ENCODE measurements at regions not wholly inside any gene's neighbourhood (a gene's known extent, or its start where the extent isn't known, plus 50 kb on each side); places are given as distances from the start of the nearest gene placed in this dataset.

DNA sequence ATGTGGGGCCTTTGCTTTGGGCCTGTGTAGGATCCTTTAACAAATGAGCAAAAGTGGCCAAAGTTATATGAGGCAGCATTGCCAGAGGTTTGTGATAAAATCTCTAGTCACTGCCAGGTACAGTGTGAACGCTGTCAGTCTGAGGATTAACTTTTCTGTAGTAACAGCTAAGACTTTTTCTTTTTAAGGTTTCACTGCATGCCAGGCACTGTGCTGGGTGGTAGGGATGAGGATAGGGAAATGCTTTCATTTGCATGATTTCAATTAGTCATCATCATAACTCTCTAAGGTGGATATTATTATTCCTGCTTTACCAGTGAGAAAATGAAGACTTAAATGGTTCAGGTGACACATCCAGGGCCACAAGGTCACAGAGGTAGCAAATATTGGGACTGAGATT, 79.7 kb upstream of the BMPER start:
- no peak for TF ChIP-seq POLR2A (IDR thresholded peaks at IDR 0.05)
- TF ChIP-seq, protein P1, sequence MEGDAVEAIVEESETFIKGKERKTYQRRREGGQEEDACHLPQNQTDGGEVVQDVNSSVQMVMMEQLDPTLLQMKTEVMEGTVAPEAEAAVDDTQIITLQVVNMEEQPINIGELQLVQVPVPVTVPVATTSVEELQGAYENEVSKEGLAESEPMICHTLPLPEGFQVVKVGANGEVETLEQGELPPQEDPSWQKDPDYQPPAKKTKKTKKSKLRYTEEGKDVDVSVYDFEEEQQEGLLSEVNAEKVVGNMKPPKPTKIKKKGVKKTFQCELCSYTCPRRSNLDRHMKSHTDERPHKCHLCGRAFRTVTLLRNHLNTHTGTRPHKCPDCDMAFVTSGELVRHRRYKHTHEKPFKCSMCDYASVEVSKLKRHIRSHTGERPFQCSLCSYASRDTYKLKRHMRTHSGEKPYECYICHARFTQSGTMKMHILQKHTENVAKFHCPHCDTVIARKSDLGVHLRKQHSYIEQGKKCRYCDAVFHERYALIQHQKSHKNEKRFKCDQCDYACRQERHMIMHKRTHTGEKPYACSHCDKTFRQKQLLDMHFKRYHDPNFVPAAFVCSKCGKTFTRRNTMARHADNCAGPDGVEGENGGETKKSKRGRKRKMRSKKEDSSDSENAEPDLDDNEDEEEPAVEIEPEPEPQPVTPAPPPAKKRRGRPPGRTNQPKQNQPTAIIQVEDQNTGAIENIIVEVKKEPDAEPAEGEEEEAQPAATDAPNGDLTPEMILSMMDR (IDR thresholded peaks at IDR 0.05), result no peak
- TF ChIP-seq POLR2AphosphoS5 (IDR thresholded peaks at IDR 0.05), result no peak
- TF ChIP-seq EP300 (IDR thresholded peaks at IDR 0.05), result no peak

Measured in stomach (tissue), 4 donors.